Keratinocyte (primary cell): ENCODE measurements at regions not wholly inside any gene's neighbourhood (a gene's known extent, or its start where the extent isn't known, plus 50 kb on each side); places are given as distances from the start of the nearest gene placed in this dataset.

Experiments used
- DNase-seq: peaks from one replicate; pipeline ENCODE4 v3.0.0-alpha.2; 2011; ENCODE audit warnings: low read depth, missing footprints, low spot score
- FAIRE-seq: peaks from 2 replicates; lab custom pipeline; 2011; peaks lifted over from hg19 to GRCh38; lab: Jason Lieb, UNC
- H2AFZ ChIP-seq: 2 replicates; pipeline ENCODE4 v1.6.0; 2012; ENCODE audit warnings: low read length, control low read depth, inconsistent platforms; ENCODE audit not compliant: control insufficient read depth
- H3K27ac ChIP-seq: 2 replicates; pipeline ENCODE4 v1.5.1; 2011; ENCODE audit warnings: low read length; ENCODE audit not compliant: control insufficient read depth, insufficient read depth
- H3K27me3 ChIP-seq: 3 replicates; pipeline ENCODE4 v1.6.0; 2011; ENCODE audit warnings: low read length; ENCODE audit not compliant: control insufficient read depth, insufficient read depth; ENCODE audit errors: extremely low read depth
- H3K36me3 ChIP-seq, 2 experiments: 2 replicates in 1 of 2; 3 replicates in 1 of 2; pipeline ENCODE4 v1.5.1; 2011; ENCODE audit warnings: low read length in 2 of 2, mild to moderate bottlenecking in 1 of 2; ENCODE audit not compliant: control insufficient read depth in 2 of 2, insufficient read depth in 2 of 2; ENCODE audit errors: extremely low read depth in 1 of 2
- H3K4me1 ChIP-seq: 3 replicates; pipeline ENCODE4 v1.5.1; 2011; ENCODE audit warnings: low read length; ENCODE audit not compliant: control insufficient read depth, insufficient read depth; ENCODE audit errors: extremely low read depth
- H3K4me2 ChIP-seq: 3 replicates; pipeline ENCODE4 v1.6.0; 2011; ENCODE audit warnings: low read depth, low read length; ENCODE audit not compliant: control insufficient read depth, insufficient read depth; ENCODE audit errors: extremely low read depth
- H3K4me3 ChIP-seq, 3 experiments: fragments of 200-600 bp in 1 of 3; sonication (generic) in 1 of 3; 2 replicates in 2 of 3; 3 replicates in 1 of 3; pipeline ENCODE4 v1.5.1; 2011 to 2016; ENCODE audit warnings: low read length in 3 of 3, mild to moderate bottlenecking in 3 of 3, control low read depth in 2 of 3, inconsistent platforms in 1 of 3, low read depth in 1 of 3, mixed read lengths in 1 of 3, mixed run types in 1 of 3, moderate library complexity in 1 of 3; ENCODE audit not compliant: control insufficient read depth in 2 of 3, insufficient read depth in 2 of 3; ENCODE audit errors: extremely low read depth in 1 of 3
- H3K79me2 ChIP-seq: 2 replicates; pipeline ENCODE4 v1.6.0; 2012; ENCODE audit warnings: low read length; ENCODE audit not compliant: control insufficient read depth, insufficient read depth
- H3K9ac ChIP-seq: 3 replicates; pipeline ENCODE4 v1.6.0; 2011; ENCODE audit warnings: low read length; ENCODE audit not compliant: control insufficient read depth, insufficient read depth; ENCODE audit errors: extremely low read depth
- H3K9me1 ChIP-seq: 3 replicates; pipeline ENCODE4 v1.6.0; 2011; ENCODE audit warnings: low read length; ENCODE audit not compliant: control insufficient read depth, insufficient read depth; ENCODE audit errors: extremely low read depth
- H3K9me3 ChIP-seq: 2 replicates; pipeline ENCODE4 v1.5.1; 2012; ENCODE audit warnings: low read depth, low read length; ENCODE audit not compliant: control insufficient read depth
- H4K20me1 ChIP-seq: 3 replicates; pipeline ENCODE4 v1.6.0; 2011; ENCODE audit warnings: low read length; ENCODE audit not compliant: control insufficient read depth, insufficient read depth; ENCODE audit errors: extremely low read depth
- CTCF ChIP-seq, 3 experiments: IDR thresholded peaks in 1 of 3; conservative IDR thresholded peaks in 1 of 3; optimal IDR thresholded peaks in 1 of 3; 2 replicates in 2 of 3; 3 replicates in 1 of 3; pipeline versions ENCODE3 to v1.5.1; 2011; ENCODE audit warnings: low read length in 3 of 3, mild to moderate bottlenecking in 3 of 3, moderate library complexity in 2 of 3, control low read depth in 1 of 3, inconsistent platforms in 1 of 3; ENCODE audit not compliant: insufficient read depth in 2 of 3; ENCODE audit errors: extremely low read depth in 1 of 3
- EZH2 ChIP-seq: IDR thresholded peaks from one replicate; pipeline ENCODE4 v1.6.1; 2012; ENCODE audit warnings: inconsistent platforms, mild to moderate bottlenecking, low read length, moderate library complexity
- dilution Hi-C: fragments of 300-500 bp; cut with MboI; formaldehyde crosslinking; loops from one replicate; pipeline ENCODE4 v1.7.0; 2020; ENCODE audit warnings: low sequenced_read_pairs; ENCODE audit not compliant: extremely low pct_ligation_motif_present

GRCh38 chr5:98179791-98180755 lies 593.4 kb upstream of the RGMB start:
- H3K4me1 ChIP-seq = peaks cover 14% of the 10 kb centered on the region
- peak; percentile 81 for FAIRE-seq
- peak overlapping the region; percentile 32 for H3K27ac ChIP-seq
- H3K9me1 ChIP-seq = no peaks in the 10 kb centered on the region
- dilution Hi-C loops = no loop called here
- TF ChIP-seq CTCF (optimal IDR thresholded peaks at IDR 0.05 in 1 of 3, IDR thresholded peaks at IDR 0.05 in 1 of 3, conservative IDR thresholded peaks at IDR 0.05 in 1 of 3; ENCODE audit: extremely low read depth in 1 of 3, insufficient read depth in 2 of 3, low read length in 3 of 3) (no peak), EZH2 (no peak)
- peak; percentile 41 for DNase-seq
- H3K4me2 ChIP-seq = peak overlapping the region; percentile 51
- peak overlapping the region; percentile 67 for H2AFZ ChIP-seq
- no peaks in the 10 kb centered on the region for H3K9me3 ChIP-seq
- no peak overlapping the region for H3K4me3 ChIP-seq
- H3K79me2 ChIP-seq = no peaks in the 10 kb centered on the region
- H4K20me1 ChIP-seq = no peaks in the 10 kb centered on the region
- no peaks in the 10 kb centered on the region for H3K36me3 ChIP-seq
- no peaks in the 10 kb centered on the region for H3K27me3 ChIP-seq
- peak overlapping the region; percentile 3 for H3K9ac ChIP-seq

DNA sequence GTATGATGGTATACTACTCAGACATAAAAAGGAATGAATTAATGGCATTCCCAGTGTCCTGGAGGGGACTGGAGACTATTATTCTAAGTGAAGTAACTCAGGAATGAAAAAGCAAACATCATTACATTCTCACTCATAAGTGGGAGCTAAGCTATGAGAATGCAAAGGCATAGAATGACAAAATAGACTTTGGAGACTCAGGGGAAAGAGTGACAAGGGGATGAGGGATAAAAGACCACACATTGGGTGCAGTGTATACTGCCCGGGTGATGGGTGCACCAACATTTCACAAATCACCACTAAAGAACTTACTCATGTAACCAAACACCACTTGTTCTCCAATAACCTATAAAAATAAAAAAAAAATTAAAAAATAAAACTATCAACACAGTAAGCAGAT lies 587.3 kb upstream of the RGMB start:
- Histone ChIP-seq H2AFZ (no peak overlapping the region), H3K4me3 (no peak overlapping the region), H3K4me1 (peaks cover 3% of the 10 kb centered on the region), H3K9me3 (no peaks in the 10 kb centered on the region), H3K27me3 (no peaks in the 10 kb centered on the region), H3K36me3 (no peaks in the 10 kb centered on the region), H3K9ac (no peak overlapping the region), H3K27ac (no peak overlapping the region), H4K20me1 (no peaks in the 10 kb centered on the region), H3K79me2 (no peaks in the 10 kb centered on the region), H3K4me2 (no peak overlapping the region), H3K9me1 (no peaks in the 10 kb centered on the region)
- FAIRE-seq (no peak), DNase-seq (no peak)
- dilution Hi-C loops = no loop called here
- TF ChIP-seq CTCF (optimal IDR thresholded peaks at IDR 0.05 in 1 of 3, IDR thresholded peaks at IDR 0.05 in 1 of 3, conservative IDR thresholded peaks at IDR 0.05 in 1 of 3; ENCODE audit: extremely low read depth in 1 of 3, insufficient read depth in 2 of 3, low read length in 3 of 3) (no peak), EZH2 (no peak)
